H1 (cell line): ENCODE measurements at regions not wholly inside any gene's neighbourhood (a gene's known extent, or its start where the extent isn't known, plus 50 kb on each side); places are given as distances from the start of the nearest gene placed in this dataset.

Experiments used
- ASH2L ChIP-seq: fragments of 200-600, 300-600 bp; sonication (generic); IDR thresholded peaks from one replicate; pipeline ENCODE4 v1.7.1; 2017; ENCODE audit warnings: low read length
- CHD1 ChIP-seq: IDR thresholded peaks from 2 replicates; pipeline ENCODE4 v1.6.1; 2012; ENCODE audit warnings: low read depth, low read length, improper control_type of control experiment
- EGR1 ChIP-seq: IDR thresholded peaks from 2 replicates; pipeline ENCODE4 v1.6.1; 2011; ENCODE audit warnings: low read depth, low read length, borderline replicate concordance

DNA sequence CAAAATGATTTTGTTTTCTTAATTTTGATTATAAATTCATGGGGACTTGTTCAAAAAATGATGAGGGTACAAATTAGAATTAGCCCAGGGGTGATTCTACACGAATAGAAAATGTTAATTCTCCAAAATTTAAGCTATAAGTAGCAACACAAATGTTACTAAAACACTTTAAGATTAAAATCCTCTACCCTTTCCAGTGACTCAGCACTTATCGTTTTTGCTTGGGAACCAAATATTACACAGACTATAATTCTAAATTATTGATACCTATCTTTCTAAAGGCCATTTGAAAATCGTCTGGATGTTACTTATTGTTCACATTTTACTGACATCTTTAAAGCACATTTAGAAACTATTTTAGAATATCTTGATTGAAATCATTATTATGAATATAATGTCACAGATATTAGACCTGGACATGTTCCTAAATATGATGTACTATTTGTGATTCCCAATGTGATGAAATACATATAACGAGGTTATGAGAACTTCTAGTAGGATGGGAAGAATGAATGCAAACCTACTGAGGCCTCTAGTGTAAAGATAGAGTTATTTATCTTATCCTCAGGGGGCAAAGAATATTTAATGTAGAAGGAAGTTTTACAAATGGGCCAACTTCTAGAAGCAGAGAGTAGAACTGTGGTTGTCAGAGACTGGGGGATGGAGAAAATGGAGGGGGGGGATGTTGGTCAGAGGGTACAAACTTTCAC, 132.0 kb upstream of the TP63 start (continued):
- TF ChIP-seq ASH2L (no peak), CHD1 (no peak), EGR1 (no peak)
